HCT116 (cell line): ENCODE measurements at regions not wholly inside any gene's neighbourhood (a gene's known extent, or its start where the extent isn't known, plus 50 kb on each side); places are given as distances from the start of the nearest gene placed in this dataset.

Source experiments
- ATAC-seq: fragments of 200-7000 bp; cut with Tn5 transposase; 2 replicates; pipeline ENCODE4 v1.9.1; 2020; ENCODE audit warnings: mild to moderate bottlenecking, moderate library complexity
- BruUV-seq: library from RNA; stranded (reverse); fragments of 400-500 nt; replicated peaks from 2 replicates; lab custom pipeline; 2021; lab: Mats Ljungman, UMichigan
- CTCF ChIA-PET: fragments of 300-600 bp; sonication (Branson Sonifier 250); formaldehyde crosslinking; loops from one replicate; lab custom pipeline; 2021; ENCODE audit warnings: antibody characterized with exemption; lab: Charles Lee
- POLR2A ChIA-PET: fragments of 300-600, 350-600 bp; sonication (Branson Sonifier 250); formaldehyde crosslinking; loops from one replicate; lab custom pipeline; 2021; ENCODE audit warnings: antibody characterized with exemption; lab: Charles Lee
- RAD21 ChIA-PET, 2 experiments: fragments of 300-600 bp; sonication (Branson Sonifier 250); formaldehyde crosslinking; loops; one replicate each; lab custom pipeline; 2023; ENCODE audit warnings: low total read pairs in 2 of 2; ENCODE audit not compliant: uncharacterized antibody in 2 of 2, unreplicated experiment in 2 of 2, low non-redundant PET in 1 of 2; lab: Charles Lee
- DNase-seq: peaks from one replicate; pipeline ENCODE4 v3.0.0-alpha.2; 2010; ENCODE audit warnings: low read depth, low spot score
- H2AFZ ChIP-seq: fragments of 200-600 bp; shearing (Covaris generic), sonication (generic); 2 replicates; pipeline ENCODE4 v1.6.1; 2017; ENCODE audit warnings: low read depth, mixed run types, mixed read lengths, antibody characterized with exemption, low read length; ENCODE audit not compliant: poor library complexity, severe bottlenecking
- H3K27ac ChIP-seq: 2 replicates; pipeline ENCODE4 v1.5.1; 2012; ENCODE audit warnings: low read depth, low read length
- H3K27me3 ChIP-seq: fragments of 200-600 bp; sonication (generic); 2 replicates; pipeline ENCODE4 v1.6.1; 2016; ENCODE audit warnings: mixed run types, low read length, mixed read lengths; ENCODE audit not compliant: insufficient read depth
- H3K36me3 ChIP-seq, 2 experiments: fragments of 200-500 bp in 1 of 2; fragments of 200-600 bp in 1 of 2; sonication (Bioruptor generic) in 1 of 2; sonication (generic) in 1 of 2; 2 replicates each; pipeline versions ENCODE4 v1.5.1 to v1.6.1; 2014 to 2016; ENCODE audit warnings: low read length in 2 of 2, inconsistent platforms in 1 of 2, mixed read lengths in 1 of 2, mixed run types in 1 of 2; ENCODE audit not compliant: insufficient read depth in 2 of 2, control insufficient read depth in 1 of 2
- H3K4me1 ChIP-seq, 2 experiments: fragments of 200-600 bp in 1 of 2; sonication (generic) in 1 of 2; 2 replicates each; pipeline versions ENCODE4 v1.5.1 to v1.6.1; 2012 to 2017; ENCODE audit warnings: low read length in 2 of 2, inconsistent platforms in 1 of 2, mild to moderate bottlenecking in 1 of 2, mixed read lengths in 1 of 2, mixed run types in 1 of 2, moderate library complexity in 1 of 2; ENCODE audit not compliant: insufficient read depth in 2 of 2, control insufficient read depth in 1 of 2
- H3K4me2 ChIP-seq: fragments of 200-600 bp; sonication (generic); 2 replicates; pipeline ENCODE4 v1.6.1; 2017; ENCODE audit warnings: mixed run types, low read length, mixed read lengths
- H3K4me3 ChIP-seq, 2 experiments: fragments of 200-600 bp in 1 of 2; sonication (generic) in 1 of 2; replicated peaks in 1 of 2; 2 replicates each; pipeline ENCODE4 v1.5.1; 2011 to 2016; ENCODE audit warnings: low read length in 2 of 2, control low read depth in 1 of 2, low read depth in 1 of 2, mild to moderate bottlenecking in 1 of 2, mixed read lengths in 1 of 2, mixed run types in 1 of 2
- H3K79me2 ChIP-seq: fragments of 200-600 bp; sonication (generic); 2 replicates; pipeline ENCODE4 v1.6.1; 2017; ENCODE audit warnings: mild to moderate bottlenecking, mixed run types, low read length, moderate library complexity, mixed read lengths; ENCODE audit not compliant: insufficient read depth
- H3K9ac ChIP-seq: fragments of 200-600 bp; sonication (generic); 2 replicates; pipeline ENCODE4 v1.6.1; 2016; ENCODE audit warnings: low read length, mixed read lengths
- H3K9me2 ChIP-seq: fragments of 200-600 bp; sonication (generic), shearing (Covaris generic); 2 replicates; pipeline ENCODE4 v1.6.1; 2017; ENCODE audit warnings: mixed run types, mild to moderate bottlenecking, moderate library complexity; ENCODE audit not compliant: insufficient read depth
- H3K9me3 ChIP-seq, 2 experiments: fragments of 200-500 bp in 1 of 2; fragments of 200-600 bp in 1 of 2; sonication (Bioruptor generic) in 1 of 2; sonication (generic) in 1 of 2; 2 replicates each; pipeline ENCODE4 v1.6.1; 2014 to 2017; ENCODE audit warnings: low read length in 2 of 2, mixed read lengths in 2 of 2, inconsistent platforms in 1 of 2, low read depth in 1 of 2, mild to moderate bottlenecking in 1 of 2, mixed run types in 1 of 2, moderate library complexity in 1 of 2; ENCODE audit not compliant: control insufficient read depth in 1 of 2, insufficient read depth in 1 of 2
- H4K20me1 ChIP-seq: fragments of 200-600 bp; sonication (generic), shearing (Covaris generic); 2 replicates; pipeline ENCODE4 v1.6.1; 2017; ENCODE audit warnings: mixed run types, mild to moderate bottlenecking, moderate library complexity; ENCODE audit not compliant: insufficient read depth
- CEBPB ChIP-seq: IDR thresholded peaks from 2 replicates; pipeline ENCODE4 v1.6.1; 2012; ENCODE audit warnings: low read depth
- CTCF ChIP-seq, 3 experiments: fragments of 200-600 bp in 1 of 3; sonication (generic) in 1 of 3; IDR thresholded peaks in 2 of 3; conservative IDR thresholded peaks in 1 of 3; 2 replicates each; pipeline ENCODE4 v1.5.1; 2012 to 2017; ENCODE audit warnings: low read depth in 2 of 3, low read length in 2 of 3, antibody characterized with exemption in 1 of 3, borderline replicate concordance in 1 of 3, control low read depth in 1 of 3, mild to moderate bottlenecking in 1 of 3, mixed read lengths in 1 of 3, mixed run types in 1 of 3, moderate library complexity in 1 of 3; ENCODE audit not compliant: insufficient read depth in 1 of 3
- EGR1 ChIP-seq: IDR thresholded peaks from 2 replicates; pipeline ENCODE4 v1.6.1; 2012; ENCODE audit warnings: low read depth
- ELF1 ChIP-seq: IDR thresholded peaks from 2 replicates; pipeline ENCODE4 v1.6.1; 2012; ENCODE audit warnings: low read depth, borderline replicate concordance
- EZH2 ChIP-seq: fragments of 200-600 bp; sonication (generic); IDR thresholded peaks from 2 replicates; pipeline ENCODE4 v1.6.1; 2017; ENCODE audit warnings: antibody characterized with exemption, mixed run types
- EZH2phosphoT487 ChIP-seq: fragments of 200-600 bp; IDR thresholded peaks from 2 replicates; pipeline ENCODE4 v1.6.1; 2018; ENCODE audit warnings: antibody characterized with exemption, borderline replicate concordance
- FOSL1 ChIP-seq: IDR thresholded peaks from 2 replicates; pipeline ENCODE4 v1.6.1; 2012; ENCODE audit warnings: low read depth
- JUND ChIP-seq: IDR thresholded peaks from 2 replicates; pipeline ENCODE4 v1.6.1; 2012
- MAX ChIP-seq: IDR thresholded peaks from 2 replicates; pipeline ENCODE4 v1.6.1; 2012
- POLR2A ChIP-seq: IDR thresholded peaks from 2 replicates; pipeline ENCODE4 v1.7.0; 2011; ENCODE audit warnings: borderline replicate concordance; ENCODE audit not compliant: insufficient read depth, insufficient read length; ENCODE audit errors: extremely low read depth
- RAD21 ChIP-seq: IDR thresholded peaks from 2 replicates; pipeline ENCODE4 v1.6.1; 2012; ENCODE audit warnings: low read depth, mild to moderate bottlenecking
- REST ChIP-seq: IDR thresholded peaks from 2 replicates; pipeline ENCODE4 v1.6.1; 2012; ENCODE audit warnings: low read depth
- SIN3A ChIP-seq: IDR thresholded peaks from 2 replicates; pipeline ENCODE4 v1.6.1; 2012; ENCODE audit warnings: low read depth
- SP1 ChIP-seq: IDR thresholded peaks from 2 replicates; pipeline ENCODE4 v1.6.1; 2012; ENCODE audit warnings: low read depth
- SRF ChIP-seq: IDR thresholded peaks from 2 replicates; pipeline ENCODE4 v1.6.1; 2012; ENCODE audit warnings: low read depth
- TCF7L2 ChIP-seq: IDR thresholded peaks from 2 replicates; pipeline ENCODE4 v1.7.0; 2011; ENCODE audit warnings: borderline replicate concordance, inconsistent platforms; ENCODE audit not compliant: insufficient read depth, insufficient read length; ENCODE audit errors: extremely low read depth
- YY1 ChIP-seq: IDR thresholded peaks from 2 replicates; pipeline ENCODE4 v1.6.1; 2011; ENCODE audit warnings: low read length, low read depth, moderate library complexity, mild to moderate bottlenecking; ENCODE audit not compliant: insufficient replicate concordance; ENCODE audit errors: extremely low read depth
- ZBTB33 ChIP-seq: IDR thresholded peaks from 2 replicates; pipeline ENCODE4 v1.6.1; 2011; ENCODE audit warnings: mild to moderate bottlenecking, low read length, moderate library complexity; ENCODE audit not compliant: insufficient replicate concordance; ENCODE audit errors: extremely low read depth
- ZFX ChIP-seq: fragments of 450-650 bp; IDR thresholded peaks from 2 replicates; pipeline ENCODE4 v1.6.1; 2017
- ZNF274 ChIP-seq: fragments of 200-500 bp; sonication (Bioruptor generic); IDR thresholded peaks from 2 replicates; pipeline ENCODE4 v1.6.1; 2014; ENCODE audit warnings: mild to moderate bottlenecking, low read depth, low read length, inconsistent platforms
- intact Hi-C: fragments of 100-400 bp; cut with micrococcal nuclease; formaldehyde crosslinking; loops from 2 replicates; pipeline ENCODE4 v1.10.0; 2022

- BruUV-seq = no TSS peak
- Histone ChIP-seq H3K9ac (no peak overlapping the region), H4K20me1 (no peaks in the 10 kb centered on the region), H3K27me3 (no peaks in the 10 kb centered on the region), H3K4me2 (no peak overlapping the region), H3K4me1 (no peaks in the 10 kb centered on the region), H3K27ac (no peak overlapping the region), H3K79me2 (no peaks in the 10 kb centered on the region), H3K36me3 (no peaks in the 10 kb centered on the region), H2AFZ (no peak overlapping the region), H3K4me3 (no peak overlapping the region), H3K9me2 (no peaks in the 10 kb centered on the region), H3K9me3 (no peaks in the 10 kb centered on the region)
- CTCF ChIA-PET = no interaction called here
- intact Hi-C loops = no loop called here
- TF ChIP-seq EZH2phosphoT487 (no peak), JUND (no peak), ZNF274 (no peak), SP1 (no peak), FOSL1 (no peak), ZFX (no peak), CTCF (IDR thresholded peaks at IDR 0.05 in 2 of 3, conservative IDR thresholded peaks at IDR 0.05 in 1 of 3; ENCODE audit: borderline replicate concordance in 1 of 3, insufficient read depth in 1 of 3, low read depth in 2 of 3, low read length in 2 of 3) (no peak), SIN3A (no peak), SRF (no peak), MAX (no peak), RAD21 (no peak), YY1 (no peak), EGR1 (no peak), POLR2A (no peak), CEBPB (no peak), ELF1 (no peak), TCF7L2 (no peak), EZH2 (no peak), REST (no peak), ZBTB33 (no peak)
- ATAC-seq (no peak), DNase-seq (no peak)
- RAD21 ChIA-PET = no interaction called here
- POLR2A ChIA-PET = no interaction called here
Observed at GRCh38 chr2:51880153-51880552, 848.2 kb upstream of the NRXN1 start.
